SK-N-MC (cell line): ENCODE measurements at regions not wholly inside any gene's neighbourhood (a gene's known extent, or its start where the extent isn't known, plus 50 kb on each side); places are given as distances from the start of the nearest gene placed in this dataset.

Experiments
- EZH2 ChIP-seq: fragments of 200-600 bp; sonication (generic); IDR thresholded peaks from one replicate; pipeline ENCODE4 v1.6.1; 2017; ENCODE audit warnings: antibody characterized with exemption
- FOXP2 ChIP-seq: optimal IDR thresholded peaks from 2 replicates; pipeline ENCODE3; 2011; ENCODE audit warnings: mild to moderate bottlenecking, moderate library complexity; ENCODE audit not compliant: insufficient read depth; ENCODE audit errors: extremely low read length, control extremely low read depth
- POLR2AphosphoS5 ChIP-seq: IDR thresholded peaks from 2 replicates; pipeline ENCODE4 v1.6.1; 2012; ENCODE audit warnings: mild to moderate bottlenecking, low read depth, low read length, borderline replicate concordance

GRCh38 chr17:65328567-65328966, 191.4 kb downstream of the RGS9 start:
- TF ChIP-seq EZH2, result no peak
- no peak for TF ChIP-seq POLR2AphosphoS5
- TF ChIP-seq FOXP2, result no peak
